KBM-7 (cell line): ENCODE measurements at regions not wholly inside any gene's neighbourhood (a gene's known extent, or its start where the extent isn't known, plus 50 kb on each side); places are given as distances from the start of the nearest gene placed in this dataset.

Experiments
- DNase-seq: peaks from one replicate; pipeline ENCODE4 v3.0.0-alpha.2; 2015
- in situ Hi-C: fragments of 300-500 bp; cut with MboI; formaldehyde crosslinking; loops from 2 replicates; pipeline ENCODE4 v1.14.3; 2020; ENCODE audit warnings: low sequenced_read_pairs, low pct_unique_long_range_greater_than_20kb, mixed read lengths

GRCh38 chr7:84704380-84704779, 482.5 kb downstream of the SEMA3D start:
- DNase-seq: no peak
- in situ Hi-C loops: no loop called here

DNA sequence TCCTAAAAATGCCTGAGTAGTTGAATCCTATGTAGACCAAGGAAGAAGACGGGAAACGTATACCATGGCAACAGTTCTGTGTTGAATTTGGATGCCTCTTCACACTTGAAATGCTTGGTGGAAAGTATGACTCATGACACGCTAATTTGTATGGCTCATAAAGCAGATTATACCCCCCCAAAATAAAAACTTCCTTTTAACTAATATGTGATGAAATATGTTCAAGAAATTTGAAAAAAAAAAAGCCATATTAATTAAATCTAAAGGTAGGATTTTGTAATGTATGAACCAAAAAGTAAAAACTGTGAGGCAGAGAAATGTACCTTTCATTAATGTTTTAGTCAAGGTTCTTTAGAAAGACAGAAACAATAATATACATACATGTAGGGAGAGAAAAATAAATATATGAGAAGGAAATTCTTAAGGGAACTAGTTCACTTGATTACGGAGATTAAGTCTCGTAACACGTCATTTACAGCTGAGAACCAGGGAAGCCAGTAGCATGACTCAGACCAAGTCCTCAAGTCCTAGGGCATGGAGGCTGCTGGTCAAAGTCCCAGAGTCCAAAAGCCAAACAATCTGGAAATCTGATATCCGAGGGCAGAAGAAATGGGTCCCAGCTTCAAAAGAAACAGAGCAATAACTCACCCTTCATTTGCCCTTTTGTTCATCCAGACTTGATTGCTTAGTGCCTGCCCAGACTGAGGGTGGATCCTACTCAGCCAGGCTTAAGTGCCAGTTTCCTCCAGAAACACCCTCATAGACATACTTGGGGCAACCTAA, 485.1 kb downstream of the SEMA3D start:
- in situ Hi-C loops: no loop called here
- no peak for DNase-seq

DNA sequence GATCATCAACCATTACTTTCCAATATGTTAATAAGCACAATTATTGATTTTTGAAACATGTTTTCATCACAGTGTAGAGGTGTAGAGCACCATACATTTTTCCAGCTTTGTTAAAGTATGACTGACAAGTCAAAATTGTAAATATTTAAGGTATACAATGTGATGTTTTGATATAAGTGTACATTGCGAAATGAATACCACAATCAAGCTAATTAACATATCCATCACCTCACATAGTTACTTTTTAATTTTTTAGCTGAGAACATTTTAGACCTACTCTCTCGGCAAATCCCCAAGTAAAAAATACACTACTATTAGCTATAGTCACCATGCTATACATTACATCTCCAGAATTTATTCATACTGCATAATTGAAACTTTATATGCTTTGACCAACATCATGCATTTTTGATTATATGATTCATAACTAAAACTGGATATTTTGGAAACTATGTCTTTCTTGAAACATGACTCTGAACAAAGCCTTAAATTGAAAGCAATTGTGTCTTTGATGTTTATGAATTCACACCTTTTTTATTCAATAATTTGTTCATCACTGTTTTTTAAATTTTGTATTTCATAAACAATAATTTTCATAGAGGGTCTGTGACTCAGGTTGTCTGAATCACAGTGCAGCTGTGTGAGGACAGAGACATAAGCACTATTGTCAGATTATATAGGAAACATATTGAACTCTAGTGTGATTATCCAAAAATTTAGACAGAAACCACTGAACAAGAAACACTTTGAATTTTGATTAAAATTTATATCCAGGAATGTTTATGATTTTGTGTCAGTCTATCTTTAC, 486.1 kb downstream of the SEMA3D start:
- no peak for DNase-seq
- in situ Hi-C loops: no loop called here

DNA sequence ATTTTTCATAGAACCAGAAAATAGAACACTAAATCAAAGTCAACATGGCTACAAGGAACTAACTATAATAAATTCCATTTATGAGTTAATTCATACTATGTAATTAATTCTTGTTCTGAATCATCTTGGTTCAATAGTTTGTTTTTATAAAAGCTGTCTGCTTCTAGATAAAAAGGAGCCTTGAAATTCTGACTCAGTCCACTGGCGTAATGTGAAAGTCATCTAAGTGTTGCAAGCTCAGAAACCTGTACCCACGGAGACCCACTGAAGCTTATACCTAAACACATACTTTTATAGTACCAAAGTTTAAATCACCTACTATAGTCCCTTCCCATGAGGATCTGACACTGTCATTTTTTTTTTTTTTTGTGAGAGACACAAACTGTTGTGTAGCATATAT, 489.4 kb downstream of the SEMA3D start:
- in situ Hi-C loops: no loop called here
- DNase-seq: no peak

- in situ Hi-C loops: no loop called here
- no peak for DNase-seq
Measured at GRCh38 chr7:84693483-84693882, 493.4 kb downstream of the SEMA3D start.

DNA sequence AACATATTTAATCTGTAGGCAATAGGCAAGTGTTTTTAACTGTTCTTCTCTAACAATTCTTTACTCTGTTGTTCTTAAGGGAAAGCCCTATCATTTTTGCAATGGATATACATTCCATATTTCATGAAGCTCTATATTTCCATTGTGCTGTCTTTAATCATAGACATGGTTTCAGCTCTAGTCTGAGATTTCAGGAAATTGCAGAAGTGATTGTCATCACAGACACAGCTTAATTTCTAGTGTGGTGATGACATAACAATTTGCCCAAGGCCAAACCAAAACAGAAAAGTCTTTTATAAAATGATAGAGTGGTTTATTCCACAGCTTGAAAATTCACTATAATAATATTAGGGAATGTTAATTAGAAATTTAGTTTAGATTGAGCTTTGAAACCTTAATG, 494.1 kb upstream of the SEMA3A start:
- in situ Hi-C loops: no loop called here
- DNase-seq: no peak

GRCh38 chr7:84686373-84686772, 491.8 kb upstream of the SEMA3A start:
- in situ Hi-C loops: no loop called here
- no peak for DNase-seq

- DNase-seq: no peak
Measured at GRCh38 chr7:84684836-84685480, 490.4 kb upstream of the SEMA3A start.

GRCh38 chr7:84682543-84682942, 488.0 kb upstream of the SEMA3A start:
- DNase-seq: no peak
- in situ Hi-C loops: no loop called here

More at GRCh38 chr7:84684836-84685480, 490.4 kb upstream of the SEMA3A start:
- in situ Hi-C loops: no loop called here

DNA sequence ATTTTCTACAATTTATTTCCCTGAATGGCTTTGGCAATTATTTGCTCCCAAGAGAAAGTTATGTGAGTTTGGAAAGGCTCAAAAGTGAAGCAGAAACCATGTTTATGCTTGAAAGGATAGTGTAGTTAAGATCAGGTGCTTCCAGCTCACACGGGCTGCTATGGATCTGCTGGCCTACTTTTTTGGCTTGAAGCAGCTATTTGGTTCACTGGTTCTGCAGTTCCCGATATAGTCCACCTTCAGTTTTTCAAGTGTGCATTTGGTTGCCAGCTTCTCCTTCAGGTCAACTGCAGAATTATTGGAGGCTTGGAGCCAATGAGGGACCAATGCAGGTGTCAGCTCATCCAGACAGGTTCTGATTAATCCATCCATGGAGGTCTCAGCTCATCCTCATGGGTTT, 484.3 kb upstream of the SEMA3A start:
- in situ Hi-C loops: no loop called here
- no peak for DNase-seq

DNA sequence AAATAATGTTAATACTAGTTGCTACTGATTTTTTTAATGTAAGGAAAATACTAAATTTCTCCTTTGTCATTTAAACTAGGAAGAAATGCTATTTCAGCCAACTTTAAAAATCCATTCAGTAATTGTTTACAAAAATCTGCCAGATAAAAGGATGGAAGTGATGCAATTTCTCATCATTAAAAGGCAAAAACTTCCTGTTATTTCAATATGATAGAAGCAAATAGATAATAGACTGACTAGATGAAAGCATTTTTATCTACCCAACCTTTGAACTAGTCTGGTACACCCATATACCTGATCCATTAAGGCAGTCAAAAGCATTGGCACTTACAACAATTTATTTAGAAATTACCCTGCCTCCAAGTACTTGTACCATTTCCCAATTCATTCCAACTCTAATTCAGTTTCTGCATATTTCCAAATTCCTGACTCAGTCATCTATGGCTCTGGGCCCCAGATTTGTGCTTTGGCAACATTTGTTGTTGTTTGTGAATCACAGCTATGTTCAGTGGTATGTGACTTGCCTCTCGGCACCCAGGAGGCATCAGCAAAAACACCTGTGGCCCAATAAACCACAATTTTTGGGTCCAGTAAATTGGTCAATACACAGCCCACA, 482.6 kb upstream of the SEMA3A start:
- DNase-seq: no peak
- in situ Hi-C loops: no loop called here

GRCh38 chr7:84675633-84676034, 481.0 kb upstream of the SEMA3A start:
- in situ Hi-C loops: no loop called here

GRCh38 chr7:84674236-84674913, 479.8 kb upstream of the SEMA3A start:
- peak; percentile 31 for DNase-seq

More at GRCh38 chr7:84675633-84676034, 481.0 kb upstream of the SEMA3A start:
- DNase-seq: peak; percentile 31

GRCh38 chr7:84669177-84669732, 474.7 kb upstream of the SEMA3A start:
- in situ Hi-C loops: no loop called here
- DNase-seq: peak; percentile 45

More at GRCh38 chr7:84674236-84674913, 479.8 kb upstream of the SEMA3A start:
- in situ Hi-C loops: no loop called here

DNA sequence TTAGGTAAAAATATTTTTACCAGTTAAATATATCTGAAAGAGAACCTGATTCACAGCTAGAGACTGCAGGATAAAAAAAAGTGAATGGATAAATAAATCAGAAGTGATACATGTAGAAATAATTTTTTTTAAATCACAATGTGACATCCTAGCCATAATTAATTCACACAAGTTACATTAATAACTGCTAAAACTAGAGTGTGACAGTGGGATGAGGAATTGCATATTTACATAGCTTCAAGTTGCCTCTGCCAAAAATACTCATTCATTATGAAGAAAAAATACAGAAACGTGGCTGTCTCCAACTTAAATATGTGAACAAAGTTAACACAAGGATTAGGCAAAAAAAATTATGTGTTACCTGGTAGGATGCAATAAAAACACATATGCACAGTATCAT, 473.5 kb upstream of the SEMA3A start:
- in situ Hi-C loops: no loop called here
- no peak for DNase-seq

DNA sequence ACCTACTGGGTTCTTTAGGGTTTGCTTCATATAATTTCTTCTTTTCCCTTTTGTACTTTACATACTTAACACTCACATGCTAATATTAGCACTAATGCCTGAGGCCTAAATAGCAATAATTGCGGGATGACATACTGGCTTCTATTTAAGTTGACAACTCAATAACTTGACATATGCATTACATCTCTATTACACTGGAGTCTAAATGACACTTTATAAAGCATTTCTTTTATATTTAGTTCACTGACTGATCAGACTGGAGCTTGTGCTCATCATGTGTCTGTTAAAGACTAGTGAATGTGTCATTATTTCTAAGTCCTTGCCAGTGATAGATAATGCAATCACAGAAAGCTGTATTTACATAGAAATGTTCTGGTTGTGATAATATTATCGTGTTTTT, 472.1 kb upstream of the SEMA3A start:
- DNase-seq: no peak
- in situ Hi-C loops: no loop called here

DNA sequence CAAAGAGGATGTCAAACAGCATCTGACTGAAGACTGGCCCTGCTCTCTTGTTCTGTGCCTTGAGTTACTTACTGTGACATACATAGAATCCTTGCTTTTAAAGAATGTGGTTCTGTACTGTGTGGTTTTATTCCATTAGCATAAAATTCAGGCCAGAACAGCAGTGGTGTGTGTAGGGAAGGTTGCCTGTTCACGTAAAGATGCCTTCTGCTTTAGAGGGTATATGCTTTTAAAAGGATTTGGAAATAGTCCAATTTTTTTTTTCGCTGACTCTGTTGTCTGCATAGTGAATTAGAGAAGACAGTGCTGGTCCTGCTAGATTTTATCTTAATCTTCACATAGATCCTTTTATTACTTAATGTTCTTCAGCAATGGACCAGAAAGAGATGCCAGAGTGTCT, 470.8 kb upstream of the SEMA3A start:
- DNase-seq: no peak
- in situ Hi-C loops: no loop called here

- in situ Hi-C loops: no loop called here
- DNase-seq: no peak
Measured at GRCh38 chr7:84664626-84665025, 470.0 kb upstream of the SEMA3A start.

- in situ Hi-C loops: no loop called here
- DNase-seq: no peak
Measured at GRCh38 chr7:84663224-84663623, 468.6 kb upstream of the SEMA3A start.
